Karpas-422 (cell line): ENCODE measurements at regions not wholly inside any gene's neighbourhood (a gene's known extent, or its start where the extent isn't known, plus 50 kb on each side); places are given as distances from the start of the nearest gene placed in this dataset.

Source experiments
- DNase-seq: peaks from one replicate; pipeline ENCODE4 v3.0.0-alpha.2; 2015
- H2AFZ ChIP-seq: fragments of 200-600 bp; sonication (generic); 2 replicates; pipeline ENCODE4 v1.6.1; 2014; ENCODE audit warnings: antibody characterized with exemption, low read length, mixed read lengths
- H3K27ac ChIP-seq: fragments of 200-600 bp; sonication (generic); 2 replicates; pipeline ENCODE4 v1.5.1; 2014; ENCODE audit warnings: mild to moderate bottlenecking, low read length, moderate library complexity
- H3K27me3 ChIP-seq: fragments of 200-600 bp; sonication (generic); 2 replicates; pipeline ENCODE4 v1.6.1; 2014; ENCODE audit warnings: low read length, mixed read lengths
- H3K36me3 ChIP-seq: fragments of 200-600 bp; sonication (generic); 2 replicates; pipeline ENCODE4 v1.6.1; 2014; ENCODE audit warnings: low read length, mixed read lengths; ENCODE audit not compliant: insufficient read depth
- H3K4me1 ChIP-seq: fragments of 200-600 bp; sonication (generic); 2 replicates; pipeline ENCODE4 v1.6.1; 2014; ENCODE audit warnings: mild to moderate bottlenecking, low read length, mixed read lengths
- H3K4me2 ChIP-seq: fragments of 200-600 bp; sonication (generic); 2 replicates; pipeline ENCODE4 v1.6.1; 2014; ENCODE audit warnings: low read length, low read depth, mild to moderate bottlenecking; ENCODE audit not compliant: poor library complexity, severe bottlenecking
- H3K4me3 ChIP-seq: fragments of 200-600 bp; sonication (generic); 2 replicates; pipeline ENCODE4 v1.5.1; 2014; ENCODE audit warnings: mild to moderate bottlenecking, antibody characterized with exemption, low read length, mixed read lengths
- H3K79me2 ChIP-seq: fragments of 200-600 bp; sonication (generic); 2 replicates; pipeline ENCODE4 v1.6.1; 2014; ENCODE audit warnings: mild to moderate bottlenecking, low read length, mixed read lengths
- H3K9ac ChIP-seq: fragments of 200-600 bp; sonication (generic); 2 replicates; pipeline ENCODE4 v1.6.0; 2014; ENCODE audit warnings: low read length
- H3K9me2 ChIP-seq: fragments of 200-600 bp; sonication (generic), shearing (Covaris generic); replicated peaks from 2 replicates; pipeline ENCODE4 v1.6.0; 2014; ENCODE audit warnings: mild to moderate bottlenecking, low read length, moderate library complexity; ENCODE audit not compliant: insufficient read depth
- H3K9me3 ChIP-seq: fragments of 300-700, 200-600 bp; sonication (generic); 2 replicates; pipeline ENCODE4 v1.6.1; 2014; ENCODE audit warnings: low read length, mixed read lengths
- H4K20me1 ChIP-seq: fragments of 200-600 bp; sonication (generic); 2 replicates; pipeline ENCODE4 v1.6.1; 2014; ENCODE audit warnings: mild to moderate bottlenecking, antibody characterized with exemption, low read length, low read depth; ENCODE audit not compliant: insufficient read depth

DNA sequence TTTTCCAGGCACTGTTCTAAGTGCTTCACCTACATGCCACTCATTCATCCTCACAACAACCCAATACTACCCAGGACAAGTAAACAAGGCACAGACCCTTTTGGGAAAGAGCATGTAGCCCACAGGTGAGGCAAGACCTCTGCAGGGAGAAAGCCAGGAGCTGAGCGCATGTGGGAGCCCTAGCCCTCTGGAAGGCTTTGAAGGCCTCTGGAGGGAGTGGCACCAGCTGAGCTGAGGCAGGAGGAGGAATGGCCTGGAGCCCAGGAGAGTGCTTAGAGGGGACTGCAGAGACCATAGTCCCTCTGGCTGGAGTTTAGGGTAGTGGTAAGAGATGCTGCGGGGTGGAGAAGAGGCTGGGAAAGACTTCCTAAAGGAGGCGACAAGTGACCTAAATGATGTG lies 516.5 kb downstream of the FUT8 start:
- Histone ChIP-seq H3K9me3 (no peaks in the 10 kb centered on the region), H3K36me3 (no peaks in the 10 kb centered on the region)

GRCh38 chr14:65933400-65934069 lies 521.0 kb downstream of the FUT8 start:
- no peaks in the 10 kb centered on the region for H3K4me1 ChIP-seq
- no peak for DNase-seq
- no peak overlapping the region for H3K4me2 ChIP-seq
- no peaks in the 10 kb centered on the region for H3K9me3 ChIP-seq
- no peaks in the 10 kb centered on the region for H3K79me2 ChIP-seq
- H3K9me2 ChIP-seq, result no peaks in the 10 kb centered on the region
- no peaks in the 10 kb centered on the region for H4K20me1 ChIP-seq
- no peak overlapping the region for H3K9ac ChIP-seq
- no peaks in the 10 kb centered on the region for H3K36me3 ChIP-seq
- no peak overlapping the region for H3K4me3 ChIP-seq
- H3K27ac ChIP-seq, result no peak overlapping the region
- no peaks in the 10 kb centered on the region; the same call in 1 of the 2 replicates for H3K27me3 ChIP-seq
- H2AFZ ChIP-seq, result no peak overlapping the region

More for the DNA sequence above, 516.5 kb downstream of the FUT8 start:
- no peaks in the 10 kb centered on the region for H3K79me2 ChIP-seq
- H3K27ac ChIP-seq, result no peak overlapping the region
- no peak for DNase-seq
- no peak overlapping the region for H3K9ac ChIP-seq
- H4K20me1 ChIP-seq, result no peaks in the 10 kb centered on the region
- no peaks in the 10 kb centered on the region for H3K9me2 ChIP-seq
- H2AFZ ChIP-seq, result no peak overlapping the region
- no peak overlapping the region for H3K4me2 ChIP-seq
- peaks cover 7% of the 10 kb centered on the region for H3K4me1 ChIP-seq
- no peak overlapping the region for H3K4me3 ChIP-seq
- H3K27me3 ChIP-seq, result no peaks in the 10 kb centered on the region

DNA sequence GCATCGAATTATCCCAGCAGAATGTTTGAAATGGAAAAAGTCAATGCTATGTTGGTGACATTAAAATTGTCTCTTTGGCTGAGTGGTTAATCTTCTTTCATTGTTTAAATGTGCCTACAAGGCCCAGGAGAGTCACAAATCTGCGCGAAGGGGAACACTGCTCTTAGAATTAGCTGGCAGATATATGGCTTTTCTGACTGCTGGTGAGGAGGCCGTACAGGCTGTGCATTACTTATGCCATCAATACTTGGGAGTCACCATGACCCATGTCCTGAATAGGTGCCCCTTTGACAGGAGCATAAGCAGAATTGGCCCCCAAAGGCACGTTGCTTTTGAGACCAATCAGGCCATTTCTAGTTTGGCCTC lies 521.5 kb downstream of the FUT8 start:
- H2AFZ ChIP-seq, result no peak overlapping the region
- no peak overlapping the region for H3K27ac ChIP-seq
- no peak overlapping the region for H3K4me3 ChIP-seq
- no peak for DNase-seq
- H3K4me1 ChIP-seq, result no peaks in the 10 kb centered on the region
- H3K79me2 ChIP-seq, result no peaks in the 10 kb centered on the region
- H3K9me3 ChIP-seq, result no peaks in the 10 kb centered on the region
- no peaks in the 10 kb centered on the region for H3K9me2 ChIP-seq
- no peaks in the 10 kb centered on the region for H4K20me1 ChIP-seq
- no peaks in the 10 kb centered on the region for H3K36me3 ChIP-seq
- H3K27me3 ChIP-seq, result no peaks in the 10 kb centered on the region; the same call in 1 of the 2 replicates
- no peak overlapping the region for H3K9ac ChIP-seq
- no peak overlapping the region for H3K4me2 ChIP-seq

DNA sequence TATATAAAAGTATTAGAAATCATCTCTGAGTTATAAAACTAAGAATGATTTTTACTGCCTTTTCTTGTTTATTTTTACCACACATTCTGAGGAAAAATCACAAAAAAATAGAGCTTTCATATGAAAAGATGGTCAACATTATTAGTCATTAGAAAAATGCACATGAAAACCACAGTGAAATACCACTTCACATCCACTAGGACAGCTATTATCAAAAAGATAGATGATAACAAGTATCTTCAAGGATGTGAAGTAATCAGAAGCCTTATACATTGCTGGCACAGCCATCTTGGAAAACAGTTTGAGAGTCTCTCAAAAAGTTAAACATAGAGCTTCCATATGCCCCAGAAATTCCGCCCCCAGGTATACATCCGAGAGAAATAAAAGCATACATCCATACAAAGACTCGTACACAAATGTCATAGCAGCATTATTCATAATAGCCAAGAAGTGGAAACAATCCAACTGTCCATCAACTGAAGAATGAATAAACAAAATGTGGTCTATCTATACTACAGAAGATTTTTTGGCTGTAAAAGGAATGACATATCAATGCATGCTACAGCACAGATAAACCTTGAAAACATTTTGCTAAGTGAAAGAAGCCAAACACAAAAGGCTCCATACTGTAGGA lies 523.9 kb downstream of the FUT8 start:
- no peak overlapping the region for H3K9ac ChIP-seq
- H3K4me3 ChIP-seq, result no peak overlapping the region
- H3K9me2 ChIP-seq, result no peaks in the 10 kb centered on the region
- H2AFZ ChIP-seq, result no peak overlapping the region
- no peaks in the 10 kb centered on the region for H3K9me3 ChIP-seq
- H3K4me2 ChIP-seq, result no peak overlapping the region
- no peaks in the 10 kb centered on the region; the same call in 1 of the 2 replicates for H3K27me3 ChIP-seq
- no peak for DNase-seq
- no peaks in the 10 kb centered on the region for H4K20me1 ChIP-seq
- no peaks in the 10 kb centered on the region for H3K79me2 ChIP-seq
- H3K27ac ChIP-seq, result no peak overlapping the region
- no peaks in the 10 kb centered on the region for H3K36me3 ChIP-seq
- H3K4me1 ChIP-seq, result peaks cover 4% of the 10 kb centered on the region

GRCh38 chr14:65937079-65937959 lies 524.8 kb downstream of the FUT8 start:
- Histone ChIP-seq H3K27me3 (no peaks in the 10 kb centered on the region; the same call in 1 of the 2 replicates), H3K9me3 (no peaks in the 10 kb centered on the region), H3K4me3 (no peak overlapping the region)

GRCh38 chr14:65937960-65938316 lies 525.4 kb downstream of the FUT8 start:
- no peaks in the 10 kb centered on the region for H4K20me1 ChIP-seq
- H2AFZ ChIP-seq, result no peak overlapping the region
- no peak overlapping the region for H3K27ac ChIP-seq
- no peaks in the 10 kb centered on the region; the same call in 1 of the 2 replicates for H3K27me3 ChIP-seq
- no peaks in the 10 kb centered on the region for H3K9me3 ChIP-seq
- no peaks in the 10 kb centered on the region for H3K79me2 ChIP-seq
- no peak overlapping the region for H3K4me3 ChIP-seq
- no peak overlapping the region for H3K9ac ChIP-seq
- no peak overlapping the region for H3K4me2 ChIP-seq
- no peak for DNase-seq
- no peaks in the 10 kb centered on the region for H3K9me2 ChIP-seq
- peaks cover 4% of the 10 kb centered on the region for H3K4me1 ChIP-seq
- no peaks in the 10 kb centered on the region for H3K36me3 ChIP-seq

More at GRCh38 chr14:65937079-65937959, 524.8 kb downstream of the FUT8 start:
- no peaks in the 10 kb centered on the region for H3K79me2 ChIP-seq
- H3K27ac ChIP-seq, result no peak overlapping the region
- no peaks in the 10 kb centered on the region for H3K9me2 ChIP-seq
- no peak overlapping the region for H2AFZ ChIP-seq
- H3K4me1 ChIP-seq, result peaks cover 4% of the 10 kb centered on the region
- H4K20me1 ChIP-seq, result no peaks in the 10 kb centered on the region
- H3K4me2 ChIP-seq, result no peak overlapping the region
- DNase-seq, result no peak
- no peaks in the 10 kb centered on the region for H3K36me3 ChIP-seq
- H3K9ac ChIP-seq, result no peak overlapping the region

DNA sequence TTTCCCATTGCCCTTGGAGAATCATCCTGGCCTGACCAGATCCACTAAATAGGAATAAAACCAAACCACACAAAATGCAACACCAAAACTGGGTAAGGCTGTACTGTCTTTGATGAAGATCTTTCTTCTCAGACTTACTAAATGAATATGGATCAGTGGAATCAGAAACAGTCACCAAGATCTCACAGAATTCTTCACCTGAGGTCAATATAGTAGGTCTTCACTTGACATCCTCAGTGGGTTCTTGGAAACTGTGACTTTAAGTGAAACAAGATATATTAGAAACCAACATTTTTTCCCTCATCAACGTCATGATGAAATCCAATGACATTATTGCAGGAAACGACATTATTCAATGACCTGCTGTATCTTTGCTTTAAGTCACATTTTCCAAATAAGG lies 526.2 kb downstream of the FUT8 start:
- Histone ChIP-seq H3K36me3 (no peaks in the 10 kb centered on the region), H3K27me3 (no peaks in the 10 kb centered on the region; the same call in 1 of the 2 replicates), H3K27ac (no peak overlapping the region), H3K79me2 (no peaks in the 10 kb centered on the region), H3K9me2 (no peaks in the 10 kb centered on the region), H3K4me2 (no peak overlapping the region), H3K9ac (no peak overlapping the region), H3K9me3 (no peaks in the 10 kb centered on the region), H3K4me1 (peaks cover 4% of the 10 kb centered on the region), H3K4me3 (no peak overlapping the region), H2AFZ (no peak overlapping the region), H4K20me1 (no peaks in the 10 kb centered on the region)
- DNase-seq, result no peak

GRCh38 chr14:65939184-65939583 lies 526.7 kb downstream of the FUT8 start:
- H3K27ac ChIP-seq, result no peak overlapping the region
- no peaks in the 10 kb centered on the region for H3K79me2 ChIP-seq
- DNase-seq, result no peak

More at GRCh38 chr14:65939184-65939583, 526.7 kb downstream of the FUT8 start:
- Histone ChIP-seq H3K4me2 (no peak overlapping the region), H3K9me3 (no peaks in the 10 kb centered on the region), H3K9me2 (no peaks in the 10 kb centered on the region), H4K20me1 (no peaks in the 10 kb centered on the region), H3K27me3 (no peaks in the 10 kb centered on the region; the same call in 1 of the 2 replicates), H3K36me3 (no peaks in the 10 kb centered on the region), H3K9ac (no peak overlapping the region), H2AFZ (no peak overlapping the region), H3K4me1 (peaks cover 4% of the 10 kb centered on the region), H3K4me3 (no peak overlapping the region)
